K562 (cell line): ENCODE measurements at regions not wholly inside any gene's neighbourhood (a gene's known extent, or its start where the extent isn't known, plus 50 kb on each side); places are given as distances from the start of the nearest gene placed in this dataset.

Source experiments
- ATAC-seq: fragments of 200-7000 bp; cut with Tn5 transposase; 3 replicates; pipeline ENCODE4 v1.9.1; 2020; ENCODE audit warnings: moderate library complexity
- BruUV-seq: library from RNA; stranded (reverse); fragments of 400-500 nt; replicated peaks from 2 replicates; lab custom pipeline; 2021; lab: Mats Ljungman, UMichigan
- CTCF ChIA-PET: fragments of 300-600 bp; formaldehyde crosslinking; extraction: SDS; loops from one replicate; lab custom pipeline; 2021; ENCODE audit warnings: low intra/inter-chr PET ratio; lab: Yijun Ruan, JAX
- POLR2A ChIA-PET: fragments of 300-600, 350-650 bp; sonication (Branson Sonifier 250); formaldehyde crosslinking; extraction: SDS; loops from one replicate; lab custom pipeline; 2021; ENCODE audit warnings: antibody characterized with exemption, inconsistent platforms; lab: Yijun Ruan, JAX
- DNase-seq, 4 experiments: peaks; one replicate each; pipeline versions ENCODE4 v3.0.0 to v3.0.0-alpha.2; 2011 to 2018; ENCODE audit warnings: low spot score in 3 of 4, mixed read lengths in 3 of 4; ENCODE audit errors: extremely low read depth in 1 of 4
- FAIRE-seq: peaks from 2 replicates; lab custom pipeline; 2011; peaks lifted over from hg19 to GRCh38; lab: Jason Lieb, UNC
- H2AFZ ChIP-seq: 2 replicates; pipeline ENCODE4 v1.6.0; 2011; ENCODE audit warnings: low read depth, low read length, control low read depth, inconsistent platforms
- H3K27ac ChIP-seq: fragments of 200-600 bp; 3 replicates; pipeline ENCODE4 v1.8.0; 2011; ENCODE audit warnings: low read depth, mild to moderate bottlenecking, control low read depth, inconsistent platforms, low read length, moderate library complexity, mixed read lengths; ENCODE audit errors: extremely low read depth
- H3K27me3 ChIP-seq, 2 experiments: fragments of 300-600 bp in 1 of 2; 2 replicates in 1 of 2; 3 replicates in 1 of 2; pipeline versions ENCODE4 v1.6.0 to v1.8.0; 2011; ENCODE audit warnings: inconsistent platforms in 2 of 2, low read length in 2 of 2, mild to moderate bottlenecking in 1 of 2, mixed read lengths in 1 of 2, moderate library complexity in 1 of 2; ENCODE audit not compliant: control insufficient read depth in 2 of 2, insufficient read depth in 2 of 2
- H3K36me3 ChIP-seq: fragments of 300-600 bp; 3 replicates; pipeline ENCODE4 v1.8.0; 2011; ENCODE audit warnings: mild to moderate bottlenecking, low read length, inconsistent platforms; ENCODE audit not compliant: control insufficient read depth, insufficient read depth
- H3K4me1 ChIP-seq, 2 experiments: fragments of 200-600 bp in 1 of 2; replicated peaks in 1 of 2; 2 replicates in 1 of 2; 3 replicates in 1 of 2; pipeline versions ENCODE4 v1.5.1 to v1.8.0; 2011; ENCODE audit warnings: inconsistent platforms in 2 of 2, low read length in 2 of 2, mild to moderate bottlenecking in 1 of 2, mixed read lengths in 1 of 2, moderate library complexity in 1 of 2; ENCODE audit not compliant: control insufficient read depth in 2 of 2, insufficient read depth in 2 of 2
- H3K4me2 ChIP-seq: 2 replicates; pipeline ENCODE4 v1.6.1; 2011; ENCODE audit warnings: low read length, control low read depth, inconsistent platforms, mixed read lengths; ENCODE audit not compliant: insufficient read depth
- H3K4me3 ChIP-seq: fragments of 200-600 bp; sonication (generic), shearing (Covaris generic); 2 replicates; pipeline ENCODE4 v1.5.1; 2016; ENCODE audit warnings: control low read depth, inconsistent platforms
- H3K79me2 ChIP-seq: fragments of 200-600 bp; 3 replicates; pipeline ENCODE4 v1.8.0; 2011; ENCODE audit warnings: low read length, inconsistent platforms; ENCODE audit not compliant: control insufficient read depth, insufficient read depth
- H3K9ac ChIP-seq, 2 experiments: 2 replicates each; pipeline versions ENCODE4 v1.6.0 to v1.6.1; 2011; ENCODE audit warnings: low read depth in 2 of 2, low read length in 2 of 2, control low read depth in 1 of 2, inconsistent platforms in 1 of 2, mild to moderate bottlenecking in 1 of 2, mixed read lengths in 1 of 2; ENCODE audit not compliant: insufficient read depth in 1 of 2
- H3K9me1 ChIP-seq: one replicate; pipeline ENCODE4 v1.6.0; 2011; ENCODE audit warnings: inconsistent platforms, mild to moderate bottlenecking, low read length, moderate library complexity; ENCODE audit not compliant: control insufficient read depth, insufficient read depth
- H3K9me3 ChIP-seq: replicated peaks from 2 replicates; pipeline ENCODE4 v1.5.1; 2011; ENCODE audit warnings: low read depth, low read length, inconsistent platforms; ENCODE audit not compliant: control insufficient read depth, insufficient read depth
- H4K20me1 ChIP-seq: replicated peaks from 2 replicates; pipeline ENCODE4 v1.6.1; 2011; ENCODE audit warnings: low read length, inconsistent platforms, mixed read lengths; ENCODE audit not compliant: control insufficient read depth, insufficient read depth
- C11orf30 ChIP-seq: fragments of 450-650 bp; IDR thresholded peaks from 2 replicates; pipeline ENCODE4 v1.6.1; 2016; ENCODE audit warnings: low read depth, mild to moderate bottlenecking
- CCNT2 ChIP-seq: IDR thresholded peaks from 2 replicates; pipeline ENCODE4 v1.6.1; 2011; ENCODE audit warnings: borderline replicate concordance, low read depth, mild to moderate bottlenecking, moderate library complexity, mixed read lengths, low read length; ENCODE audit not compliant: insufficient read length; ENCODE audit errors: extremely low read depth
- HCFC1 ChIP-seq: IDR thresholded peaks from 2 replicates; pipeline ENCODE4 v1.6.1; 2012; ENCODE audit warnings: low read depth, low read length, improper control_type of control experiment
- NFATC3 ChIP-seq: fragments of 450-650 bp; IDR thresholded peaks from 2 replicates; pipeline ENCODE4 v1.6.1; 2017; ENCODE audit warnings: mild to moderate bottlenecking
- PHF21A ChIP-seq: fragments of 450-650 bp; IDR thresholded peaks from 2 replicates; pipeline ENCODE4 v1.6.1; 2017; ENCODE audit warnings: low read depth, borderline replicate concordance
- PTTG1 ChIP-seq: fragments of 450-650 bp; IDR thresholded peaks from 2 replicates; pipeline ENCODE4 v1.6.1; 2016; ENCODE audit warnings: low read depth, mild to moderate bottlenecking, missing genetic modification characterization, missing compliant biosample characterization
- RFX7 ChIP-seq: fragments of 250-450 bp; sonication (Bioruptor Pico); IDR thresholded peaks from 2 replicates; pipeline ENCODE4 v1.5.1; 2021; ENCODE audit warnings: mild to moderate bottlenecking
- TARDBP ChIP-seq: fragments of 450-650 bp; IDR thresholded peaks from 2 replicates; pipeline ENCODE4 v1.6.1; 2016
- ZNF41 ChIP-seq: fragments of 250-450 bp; sonication (Bioruptor Pico); conservative IDR thresholded peaks from 2 replicates; pipeline ENCODE4 v1.4.0; 2020; ENCODE audit warnings: mild to moderate bottlenecking
- ZNF764 ChIP-seq: fragments of 250-450 bp; sonication (Bioruptor Pico); IDR thresholded peaks from 2 replicates; pipeline ENCODE4 v1.4.0; 2020; ENCODE audit warnings: low read depth, mild to moderate bottlenecking, moderate library complexity
- WGBS: fragments of 100-300 bp; shearing (Covaris generic); methylation state at CpG from one replicate; pipeline ENCODE4 v1.1.6; 2016; ENCODE audit warnings: low coverage, mixed read lengths; ENCODE audit not compliant: insufficient coverage; ENCODE audit errors: missing lambda C conversion rate; 5-methylcytosine and 5-hydroxymethylcytosine counted together
- in situ Hi-C: fragments of 300-500 bp; cut with MboI; formaldehyde crosslinking; loops from 4 replicates; pipeline ENCODE4 v1.15.0; 2018; ENCODE audit warnings: inconsistent platforms, mixed read lengths
- intact Hi-C: fragments of 100-400 bp; cut with micrococcal nuclease; formaldehyde crosslinking; loops from 2 replicates; pipeline ENCODE4 v1.14.2; 2022
- TF ChIP-seq, protein P1 (sequence below), 2 experiments: fragments of 200-800 bp in 1 of 2; sonication (Bioruptor generic) in 1 of 2; sonication (generic) in 1 of 2; formaldehyde crosslinking in 1 of 2; IDR thresholded peaks in 1 of 2; conservative IDR thresholded peaks in 1 of 2; 2 replicates each; pipeline versions ENCODE4 v1.5.0 to v1.6.1; 2016 to 2020; ENCODE audit warnings: missing compliant biosample characterization in 1 of 2, missing genetic modification characterization in 1 of 2, missing genetic modification reagents in 1 of 2
- TF ChIP-seq, protein P2 (sequence below), 3 experiments: fragments of 200-800 bp in 1 of 3; fragments of 250-450 bp in 1 of 3; fragments of 450-650 bp in 1 of 3; sonication (Bioruptor Pico) in 1 of 3; sonication (Bioruptor generic) in 1 of 3; formaldehyde crosslinking in 1 of 3; IDR thresholded peaks; 2 replicates each; pipeline versions ENCODE4 v1.6.1 to v1.8.0; 2016 to 2022; ENCODE audit warnings: mild to moderate bottlenecking in 2 of 3, missing genetic modification characterization in 2 of 3, missing compliant biosample characterization in 1 of 3, moderate library complexity in 1 of 3

DNA sequence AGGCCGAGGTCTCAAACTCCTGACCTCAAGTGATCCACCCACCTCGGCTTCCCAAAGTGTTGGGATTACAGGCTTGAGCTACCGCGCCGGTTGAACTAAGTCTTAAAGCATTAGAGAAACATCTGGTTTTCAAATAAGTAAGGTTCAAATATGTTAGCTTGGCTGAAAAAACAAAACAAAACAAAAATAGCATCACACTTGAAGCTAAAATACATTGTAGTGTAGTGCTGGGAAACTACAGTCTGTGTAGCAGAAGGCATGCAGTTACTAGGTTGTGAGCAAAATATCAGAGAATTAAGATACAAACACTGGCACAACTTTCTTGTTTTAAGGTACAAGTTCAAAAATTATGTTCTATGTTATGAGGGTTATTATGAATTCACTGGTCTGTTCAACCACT lies 224.8 kb upstream of the CHORDC1 start:
- H3K27ac ChIP-seq, result no peak overlapping the region
- ChIA-PET POLR2A (no interaction called here), CTCF (no interaction called here)
- TF ChIP-seq PHF21A, result no peak
- no peaks in the 10 kb centered on the region for H3K9me1 ChIP-seq
- FAIRE-seq, result no peak
- H3K79me2 ChIP-seq, result no peaks in the 10 kb centered on the region
- no TSS peak for BruUV-seq
- no peaks in the 10 kb centered on the region for H3K9me3 ChIP-seq
- H3K4me3 ChIP-seq, result no peak overlapping the region
- no peaks in the 10 kb centered on the region for H3K36me3 ChIP-seq
- H3K4me2 ChIP-seq, result no peak overlapping the region
- H3K27me3 ChIP-seq, result no peaks in the 10 kb centered on the region
- H2AFZ ChIP-seq, result no peak overlapping the region
- WGBS, result 0% methylated on average over 5 of the region's 5 CpGs
- intact Hi-C loops, result no loop called here
- no peak for DNase-seq
- H3K4me1 ChIP-seq, result no peaks in the 10 kb centered on the region
- no peak for ATAC-seq
- in situ Hi-C loops, result no loop called here
- H4K20me1 ChIP-seq, result no peaks in the 10 kb centered on the region
- H3K9ac ChIP-seq, result no peak overlapping the region

DNA sequence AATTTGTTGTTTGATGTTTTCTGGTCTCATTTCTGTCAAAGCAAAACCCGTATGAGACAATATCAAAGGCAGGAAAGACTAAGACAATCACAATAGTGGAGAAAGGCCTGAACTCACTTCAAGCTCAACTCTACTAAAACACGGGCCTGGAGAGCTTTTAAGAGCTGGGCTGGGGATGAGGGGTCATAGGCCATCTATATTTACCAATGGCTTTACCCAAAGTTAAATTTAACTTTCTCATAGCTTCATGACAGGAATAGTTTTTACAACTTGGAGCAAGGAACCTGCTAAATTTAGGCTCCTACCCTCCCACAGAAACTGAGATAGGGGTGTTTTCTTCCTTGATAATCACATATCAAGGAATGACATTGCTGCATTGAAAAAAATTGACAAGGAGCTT lies 223.4 kb upstream of the CHORDC1 start:
- Histone ChIP-seq H3K79me2 (no peaks in the 10 kb centered on the region), H2AFZ (no peak overlapping the region), H3K4me1 (no peaks in the 10 kb centered on the region), H3K9me3 (no peaks in the 10 kb centered on the region), H3K9ac (no peak overlapping the region), H3K36me3 (no peaks in the 10 kb centered on the region), H3K4me3 (no peak overlapping the region), H3K27ac (no peak overlapping the region), H3K4me2 (no peak overlapping the region), H3K27me3 (no peaks in the 10 kb centered on the region), H3K9me1 (no peaks in the 10 kb centered on the region), H4K20me1 (no peaks in the 10 kb centered on the region)
- ATAC-seq (no peak), DNase-seq (no peak), FAIRE-seq (no peak)
- ChIA-PET CTCF (no interaction called here), POLR2A (no interaction called here)
- in situ Hi-C loops (no loop called here), intact Hi-C loops (no loop called here)
- 2% methylated on average over 2 of the region's 2 CpGs for WGBS
- no TSS peak for BruUV-seq
- TF ChIP-seq RFX7 (CRISPR knock-in tag) (no peak), CCNT2 (no peak), PTTG1 (no peak), TARDBP (no peak), ZNF41 (CRISPR knock-in tag) (no peak), HCFC1 (no peak), C11orf30 (no peak), ZNF764 (no peak), NFATC3 (no peak)
- TF ChIP-seq, protein P1, sequence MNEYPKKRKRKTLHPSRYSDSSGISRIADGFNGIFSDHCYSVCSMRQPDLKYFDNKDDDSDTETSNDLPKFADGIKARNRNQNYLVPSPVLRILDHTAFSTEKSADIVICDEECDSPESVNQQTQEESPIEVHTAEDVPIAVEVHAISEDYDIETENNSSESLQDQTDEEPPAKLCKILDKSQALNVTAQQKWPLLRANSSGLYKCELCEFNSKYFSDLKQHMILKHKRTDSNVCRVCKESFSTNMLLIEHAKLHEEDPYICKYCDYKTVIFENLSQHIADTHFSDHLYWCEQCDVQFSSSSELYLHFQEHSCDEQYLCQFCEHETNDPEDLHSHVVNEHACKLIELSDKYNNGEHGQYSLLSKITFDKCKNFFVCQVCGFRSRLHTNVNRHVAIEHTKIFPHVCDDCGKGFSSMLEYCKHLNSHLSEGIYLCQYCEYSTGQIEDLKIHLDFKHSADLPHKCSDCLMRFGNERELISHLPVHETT (CRISPR knock-in tag; conservative IDR thresholded peaks at IDR 0.05 in 1 of 2, IDR thresholded peaks at IDR 0.05 in 1 of 2), result no peak
- TF ChIP-seq, protein P2, sequence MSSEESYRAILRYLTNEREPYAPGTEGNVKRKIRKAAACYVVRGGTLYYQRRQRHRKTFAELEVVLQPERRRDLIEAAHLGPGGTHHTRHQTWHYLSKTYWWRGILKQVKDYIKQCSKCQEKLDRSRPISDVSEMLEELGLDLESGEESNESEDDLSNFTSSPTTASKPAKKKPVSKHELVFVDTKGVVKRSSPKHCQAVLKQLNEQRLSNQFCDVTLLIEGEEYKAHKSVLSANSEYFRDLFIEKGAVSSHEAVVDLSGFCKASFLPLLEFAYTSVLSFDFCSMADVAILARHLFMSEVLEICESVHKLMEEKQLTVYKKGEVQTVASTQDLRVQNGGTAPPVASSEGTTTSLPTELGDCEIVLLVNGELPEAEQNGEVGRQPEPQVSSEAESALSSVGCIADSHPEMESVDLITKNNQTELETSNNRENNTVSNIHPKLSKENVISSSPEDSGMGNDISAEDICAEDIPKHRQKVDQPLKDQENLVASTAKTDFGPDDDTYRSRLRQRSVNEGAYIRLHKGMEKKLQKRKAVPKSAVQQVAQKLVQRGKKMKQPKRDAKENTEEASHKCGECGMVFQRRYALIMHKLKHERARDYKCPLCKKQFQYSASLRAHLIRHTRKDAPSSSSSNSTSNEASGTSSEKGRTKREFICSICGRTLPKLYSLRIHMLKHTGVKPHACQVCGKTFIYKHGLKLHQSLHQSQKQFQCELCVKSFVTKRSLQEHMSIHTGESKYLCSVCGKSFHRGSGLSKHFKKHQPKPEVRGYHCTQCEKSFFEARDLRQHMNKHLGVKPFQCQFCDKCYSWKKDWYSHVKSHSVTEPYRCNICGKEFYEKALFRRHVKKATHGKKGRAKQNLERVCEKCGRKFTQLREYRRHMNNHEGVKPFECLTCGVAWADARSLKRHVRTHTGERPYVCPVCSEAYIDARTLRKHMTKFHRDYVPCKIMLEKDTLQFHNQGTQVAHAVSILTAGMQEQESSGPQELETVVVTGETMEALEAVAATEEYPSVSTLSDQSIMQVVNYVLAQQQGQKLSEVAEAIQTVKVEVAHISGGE (CRISPR knock-in tag; IDR thresholded peaks at IDR 0.05), result no peak
